Upper lobe of left lung (tissue), 6 donors: ENCODE measurements at regions not wholly inside any gene's neighbourhood (a gene's known extent, or its start where the extent isn't known, plus 50 kb on each side); places are given as distances from the start of the nearest gene placed in this dataset.

ENCODE experiments used
- ATAC-seq, 2 donors: fragments of 200-7000 bp; cut with Tn5 transposase; one replicate each; pipeline ENCODE4 v1.9.1; 2022; ENCODE audit warnings: mild to moderate bottlenecking in 2 of 2, moderate library complexity in 2 of 2; ENCODE audit not compliant: low FRiP score in 2 of 2
- DNase-seq, 2 donors: peaks; one replicate each; pipeline ENCODE4 v3.0.0-alpha.2; 2019 to 2020
- H3K27ac ChIP-seq, 4 donors: fragments of 200-600 bp; sonication (generic); one replicate each; pipeline ENCODE4 v1.5.1; 2016 to 2019
- H3K27me3 ChIP-seq, 4 donors: fragments of 200-600 bp; sonication (generic); one replicate each; pipeline ENCODE4 v1.5.1; 2017 to 2019
- H3K36me3 ChIP-seq, 4 donors: fragments of 200-600 bp; sonication (generic); one replicate each; pipeline ENCODE4 v1.5.1; 2016 to 2019
- H3K4me1 ChIP-seq, 4 donors: fragments of 200-600 bp; sonication (generic); one replicate each; pipeline ENCODE4 v1.5.1; 2018 to 2019
- H3K4me3 ChIP-seq, 4 donors: fragments of 200-600 bp; sonication (generic); one replicate each; pipeline ENCODE4 v1.5.1; 2017 to 2019; ENCODE audit warnings: mild to moderate bottlenecking in 2 of 4, moderate library complexity in 1 of 4
- H3K9me3 ChIP-seq, 4 donors: fragments of 200-600 bp; sonication (generic); one replicate each; pipeline ENCODE4 v1.5.1; 2018 to 2019
- EP300 ChIP-seq, 4 donors: sonication (generic); formaldehyde crosslinking; IDR thresholded peaks; one replicate each; pipeline ENCODE4 v1.5.1; 2017; ENCODE audit warnings: antibody characterized with exemption in 4 of 4, control low read depth in 2 of 4
- POLR2A ChIP-seq, 4 donors: fragments of 450-650 bp; IDR thresholded peaks; one replicate each; pipeline ENCODE4 v1.5.1; 2016 to 2017; ENCODE audit warnings: antibody characterized with exemption in 4 of 4, mild to moderate bottlenecking in 2 of 4
- POLR2AphosphoS5 ChIP-seq, 2 donors: sonication (generic); formaldehyde crosslinking; IDR thresholded peaks; one replicate each; pipeline ENCODE4 v1.5.1; 2017; ENCODE audit warnings: antibody characterized with exemption in 2 of 2
- WGBS, 2 donors: methylation state at CpG; one replicate each; pipeline ENCODE4 v1.1.5; 2017 to 2018; 5-methylcytosine and 5-hydroxymethylcytosine counted together
- TF ChIP-seq, protein P1 (sequence below), 6 experiments: fragments of 450-650 bp in 4 of 6; fragments of 200-600 bp in 2 of 6; sonication (generic) in 2 of 6; IDR thresholded peaks; one replicate each; pipeline ENCODE4 v1.5.1; 2016 to 2019; ENCODE audit warnings: antibody characterized with exemption in 6 of 6
- donor health status: DM: no; HTN: no; CAD: no; lungs with moderate emphysema.
- donor health status: DM: no; HTN: yes; CAD: no; lungs with severe emphysema.

DNA sequence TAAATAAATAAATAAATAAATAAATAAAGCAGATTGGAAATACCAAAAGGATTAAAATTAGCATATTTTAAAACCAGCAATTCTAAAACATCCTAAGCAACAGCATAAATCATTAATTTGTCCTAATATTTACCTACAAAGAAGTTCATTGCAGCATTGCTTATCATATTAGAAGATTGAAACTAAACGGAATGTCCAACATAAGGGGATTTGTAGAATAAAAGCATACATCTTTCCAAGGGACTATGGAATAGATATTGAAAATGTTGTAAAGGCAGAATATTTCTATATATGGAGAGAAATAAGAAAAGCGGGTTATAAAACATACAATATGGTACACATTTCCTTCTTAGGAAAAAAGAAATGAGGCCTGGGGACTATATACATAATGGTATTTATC, 71.1 kb upstream of the RFC3 start:
- ATAC-seq = no peak
- Histone ChIP-seq H3K4me3 (no peak overlapping the region), H3K36me3 (no peaks in the 10 kb centered on the region), H3K27me3 (no peaks in the 10 kb centered on the region), H3K27ac (peak overlapping the region in 1 of 4 donors; percentile 72), H3K4me1 (peaks cover 18 to 32% (median 24%) of the 10 kb centered on the region in 4 donors), H3K9me3 (no peaks in the 10 kb centered on the region)
- DNase-seq = no peak
- 95 to 98% methylated on average over 2 of the region's 2 CpGs for whole genome bisulfite sequencing, 2 donors
- TF ChIP-seq POLR2AphosphoS5 (IDR thresholded peaks at IDR 0.05) = no peak
- TF ChIP-seq, protein P1, sequence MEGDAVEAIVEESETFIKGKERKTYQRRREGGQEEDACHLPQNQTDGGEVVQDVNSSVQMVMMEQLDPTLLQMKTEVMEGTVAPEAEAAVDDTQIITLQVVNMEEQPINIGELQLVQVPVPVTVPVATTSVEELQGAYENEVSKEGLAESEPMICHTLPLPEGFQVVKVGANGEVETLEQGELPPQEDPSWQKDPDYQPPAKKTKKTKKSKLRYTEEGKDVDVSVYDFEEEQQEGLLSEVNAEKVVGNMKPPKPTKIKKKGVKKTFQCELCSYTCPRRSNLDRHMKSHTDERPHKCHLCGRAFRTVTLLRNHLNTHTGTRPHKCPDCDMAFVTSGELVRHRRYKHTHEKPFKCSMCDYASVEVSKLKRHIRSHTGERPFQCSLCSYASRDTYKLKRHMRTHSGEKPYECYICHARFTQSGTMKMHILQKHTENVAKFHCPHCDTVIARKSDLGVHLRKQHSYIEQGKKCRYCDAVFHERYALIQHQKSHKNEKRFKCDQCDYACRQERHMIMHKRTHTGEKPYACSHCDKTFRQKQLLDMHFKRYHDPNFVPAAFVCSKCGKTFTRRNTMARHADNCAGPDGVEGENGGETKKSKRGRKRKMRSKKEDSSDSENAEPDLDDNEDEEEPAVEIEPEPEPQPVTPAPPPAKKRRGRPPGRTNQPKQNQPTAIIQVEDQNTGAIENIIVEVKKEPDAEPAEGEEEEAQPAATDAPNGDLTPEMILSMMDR (IDR thresholded peaks at IDR 0.05) = no peak
- TF ChIP-seq EP300 (IDR thresholded peaks at IDR 0.05) = no peak
- no peak for TF ChIP-seq POLR2A (IDR thresholded peaks at IDR 0.05)

DNA sequence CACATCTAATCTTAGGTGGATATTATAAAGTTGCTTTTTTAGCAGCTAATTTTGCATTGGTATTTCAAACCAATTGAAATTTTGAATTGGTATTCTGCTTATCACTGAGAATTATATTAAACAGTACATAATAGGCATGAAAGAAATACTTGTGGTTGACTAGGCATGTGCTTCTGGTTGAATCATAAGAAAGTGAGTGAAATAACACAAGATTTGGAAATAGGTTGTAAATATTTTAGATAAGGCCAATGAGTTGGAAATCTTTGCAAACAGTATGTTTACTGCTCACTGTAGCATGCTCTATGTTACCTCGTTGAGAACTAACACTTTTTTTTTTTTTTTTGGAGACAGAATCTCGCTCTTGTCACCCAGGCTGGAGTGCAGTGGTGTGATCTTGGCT, 66.8 kb upstream of the RFC3 start:
- no peaks in the 10 kb centered on the region for H3K9me3 ChIP-seq
- no peaks in the 10 kb centered on the region for H3K36me3 ChIP-seq
- H3K27me3 ChIP-seq = no peaks in the 10 kb centered on the region
- no peak overlapping the region for H3K4me3 ChIP-seq
- H3K27ac ChIP-seq = no peak overlapping the region
- WGBS, 2 donors = 43 to 50% methylated on average over 2 of the region's 2 CpGs
- DNase-seq (no peak), ATAC-seq (no peak)
- H3K4me1 ChIP-seq = peaks cover 0 to 5% (median under 1%) of the 10 kb centered on the region in 4 donors
- TF ChIP-seq POLR2AphosphoS5 (IDR thresholded peaks at IDR 0.05) (no peak), POLR2A (IDR thresholded peaks at IDR 0.05) (no peak), EP300 (IDR thresholded peaks at IDR 0.05) (no peak)
- TF ChIP-seq, protein P1 (IDR thresholded peaks at IDR 0.05) = no peak

DNA sequence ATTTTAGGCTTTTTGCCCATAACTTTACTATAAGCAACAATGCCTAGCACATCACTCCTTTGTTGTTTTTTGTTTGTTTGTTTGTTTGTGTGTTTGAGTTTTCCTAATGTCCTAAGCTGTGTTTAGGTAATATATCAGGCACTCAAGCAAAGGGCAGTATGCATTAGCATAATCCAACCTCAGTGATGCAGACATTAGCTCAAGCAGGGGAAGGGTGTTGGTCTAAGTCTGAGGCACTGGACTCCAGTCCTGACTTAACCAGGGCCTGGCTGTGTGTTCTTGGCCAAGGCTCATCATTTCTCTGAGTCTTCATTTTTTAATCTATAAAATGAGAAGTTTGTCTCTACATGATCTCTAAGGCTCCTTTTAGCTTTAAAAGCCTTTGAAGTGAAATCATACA, 65.9 kb upstream of the RFC3 start:
- no peaks in the 10 kb centered on the region for H3K4me1 ChIP-seq
- H3K9me3 ChIP-seq = no peaks in the 10 kb centered on the region
- no peak overlapping the region for H3K4me3 ChIP-seq
- H3K27me3 ChIP-seq = no peaks in the 10 kb centered on the region
- no peak for ATAC-seq
- DNase-seq = no peak
- no peaks in the 10 kb centered on the region for H3K36me3 ChIP-seq
- TF ChIP-seq, protein P1 (IDR thresholded peaks at IDR 0.05) = no peak
- TF ChIP-seq POLR2A (IDR thresholded peaks at IDR 0.05) (no peak), EP300 (IDR thresholded peaks at IDR 0.05) (no peak), POLR2AphosphoS5 (IDR thresholded peaks at IDR 0.05) (no peak)
- H3K27ac ChIP-seq = no peak overlapping the region

DNA sequence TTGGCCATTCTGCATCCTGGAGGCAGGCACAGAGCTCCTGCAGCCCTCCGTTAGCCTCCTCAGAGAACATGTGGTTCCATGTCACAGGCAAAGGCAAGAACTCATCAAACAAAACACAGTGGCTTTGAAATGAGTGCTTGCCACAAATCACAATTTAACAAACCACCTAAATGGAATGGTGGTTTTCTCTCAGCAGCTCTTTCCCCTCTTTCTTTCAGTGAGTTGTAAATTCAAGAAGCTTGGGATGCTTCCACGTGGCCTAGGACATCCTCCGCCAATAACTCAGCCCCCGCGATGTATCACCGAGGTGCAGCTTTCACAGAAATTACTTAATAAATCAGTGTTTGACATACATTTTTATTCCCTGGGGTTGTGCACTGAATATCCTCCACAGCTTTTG, 65.4 kb upstream of the RFC3 start:
- DNase-seq (no peak), ATAC-seq (no peak)
- Histone ChIP-seq H3K4me3 (no peak overlapping the region), H3K9me3 (no peaks in the 10 kb centered on the region), H3K27ac (no peak overlapping the region), H3K4me1 (no peaks in the 10 kb centered on the region), H3K36me3 (no peaks in the 10 kb centered on the region), H3K27me3 (no peaks in the 10 kb centered on the region)
- TF ChIP-seq, protein P1 (IDR thresholded peaks at IDR 0.05) = no peak
- TF ChIP-seq POLR2A (IDR thresholded peaks at IDR 0.05) (no peak), POLR2AphosphoS5 (IDR thresholded peaks at IDR 0.05) (no peak), EP300 (IDR thresholded peaks at IDR 0.05) (no peak)
- WGBS, 2 donors = 90 to 93% methylated on average over 6 of the region's 6 CpGs

DNA sequence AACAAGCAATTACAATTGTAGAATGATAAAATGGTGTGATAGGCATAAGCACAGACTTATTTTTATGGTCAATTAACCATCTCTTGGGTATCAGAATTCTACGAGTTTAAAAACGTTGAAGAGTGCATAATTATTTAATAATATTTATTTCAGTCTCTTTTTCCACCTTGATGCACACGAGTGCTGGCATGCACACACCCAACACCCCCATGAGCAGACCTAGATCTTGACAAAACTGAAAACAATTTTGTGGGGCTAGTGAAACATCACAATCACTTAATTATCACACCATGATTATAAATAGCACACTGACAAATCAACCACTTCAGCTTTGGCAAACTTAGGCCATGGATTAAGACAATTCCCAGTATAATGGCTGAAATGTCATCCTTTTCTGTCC, 61.0 kb upstream of the RFC3 start:
- H3K9me3 ChIP-seq = no peaks in the 10 kb centered on the region
- no peak overlapping the region for H3K4me3 ChIP-seq
- H3K36me3 ChIP-seq = no peaks in the 10 kb centered on the region
- no peak overlapping the region for H3K27ac ChIP-seq
- no peak for DNase-seq
- 86 to 89% methylated on average over 3 of the region's 3 CpGs for WGBS, 2 donors
- TF ChIP-seq POLR2A (IDR thresholded peaks at IDR 0.05) (no peak), POLR2AphosphoS5 (IDR thresholded peaks at IDR 0.05) (no peak), EP300 (IDR thresholded peaks at IDR 0.05) (no peak)
- TF ChIP-seq, protein P1 (IDR thresholded peaks at IDR 0.05) = no peak
- no peaks in the 10 kb centered on the region for H3K27me3 ChIP-seq
- no peaks in the 10 kb centered on the region for H3K4me1 ChIP-seq
- ATAC-seq = no peak
